ENCODE measurements at regions not wholly inside any gene's neighbourhood (a gene's known extent, or its start where the extent isn't known, plus 50 kb on each side); places are given as distances from the start of the nearest gene placed in this dataset.

GRCh38 chr10:107666214-107666613 is 501.7 kb upstream of the SORCS1 start:
- TF ChIP-seq, protein P1, sequence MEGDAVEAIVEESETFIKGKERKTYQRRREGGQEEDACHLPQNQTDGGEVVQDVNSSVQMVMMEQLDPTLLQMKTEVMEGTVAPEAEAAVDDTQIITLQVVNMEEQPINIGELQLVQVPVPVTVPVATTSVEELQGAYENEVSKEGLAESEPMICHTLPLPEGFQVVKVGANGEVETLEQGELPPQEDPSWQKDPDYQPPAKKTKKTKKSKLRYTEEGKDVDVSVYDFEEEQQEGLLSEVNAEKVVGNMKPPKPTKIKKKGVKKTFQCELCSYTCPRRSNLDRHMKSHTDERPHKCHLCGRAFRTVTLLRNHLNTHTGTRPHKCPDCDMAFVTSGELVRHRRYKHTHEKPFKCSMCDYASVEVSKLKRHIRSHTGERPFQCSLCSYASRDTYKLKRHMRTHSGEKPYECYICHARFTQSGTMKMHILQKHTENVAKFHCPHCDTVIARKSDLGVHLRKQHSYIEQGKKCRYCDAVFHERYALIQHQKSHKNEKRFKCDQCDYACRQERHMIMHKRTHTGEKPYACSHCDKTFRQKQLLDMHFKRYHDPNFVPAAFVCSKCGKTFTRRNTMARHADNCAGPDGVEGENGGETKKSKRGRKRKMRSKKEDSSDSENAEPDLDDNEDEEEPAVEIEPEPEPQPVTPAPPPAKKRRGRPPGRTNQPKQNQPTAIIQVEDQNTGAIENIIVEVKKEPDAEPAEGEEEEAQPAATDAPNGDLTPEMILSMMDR (IDR thresholded peaks at IDR 0.05; ENCODE audit: poor library complexity) = no peak
- TF ChIP-seq EZH2 (IDR thresholded peaks at IDR 0.05; ENCODE audit: borderline replicate concordance) = no peak
